NCI-H1092 treated with DMSO at 0.1 percent for 48 hours (cell line): ENCODE measurements at regions not wholly inside any gene's neighbourhood (a gene's known extent, or its start where the extent isn't known, plus 50 kb on each side); places are given as distances from the start of the nearest gene placed in this dataset.

Source experiments
- DNase-seq: peaks from one replicate; lab custom pipeline; 2025; lab: John Stamatoyannopoulos, UW

DNA sequence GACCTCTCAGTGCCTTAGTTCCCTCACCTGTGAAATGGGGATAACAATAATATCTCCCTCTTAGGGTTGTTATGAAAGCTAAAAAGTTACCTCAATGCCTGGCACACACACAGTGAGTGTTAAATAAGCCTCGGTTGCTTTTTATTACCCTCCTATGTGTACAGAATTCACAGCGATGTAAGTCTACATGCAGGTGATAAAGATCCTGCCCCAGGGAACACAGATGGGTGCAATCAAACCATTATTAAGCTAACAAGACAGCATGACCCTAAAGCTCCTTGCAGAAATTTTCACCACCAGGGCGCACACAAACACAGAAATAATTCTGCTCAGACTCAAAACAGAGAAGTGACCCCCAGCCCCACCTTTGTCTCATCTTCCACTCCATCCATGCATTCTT, 261.9 kb downstream of the SNX10 start:
- no peak for DNase-seq

DNA sequence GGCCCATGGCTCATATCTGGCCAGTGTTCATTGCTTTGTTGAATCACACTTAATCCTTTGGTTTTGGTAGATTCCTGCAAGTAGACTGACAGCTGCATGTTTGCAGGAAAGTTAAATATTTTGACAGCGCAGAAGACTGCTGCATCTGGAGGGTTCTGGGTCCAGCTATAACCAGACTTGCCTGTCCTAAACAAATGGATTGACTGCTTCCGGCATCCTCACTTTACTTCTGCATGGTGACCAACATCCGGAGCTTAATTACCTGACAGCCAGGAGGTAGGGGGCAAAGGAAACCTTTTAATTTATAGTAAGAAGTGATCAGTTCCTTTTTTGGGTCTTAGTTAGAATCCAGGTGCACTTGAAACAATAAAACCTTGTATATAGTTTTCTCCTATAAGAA, 263.3 kb downstream of the SNX10 start:
- DNase-seq, result no peak

DNA sequence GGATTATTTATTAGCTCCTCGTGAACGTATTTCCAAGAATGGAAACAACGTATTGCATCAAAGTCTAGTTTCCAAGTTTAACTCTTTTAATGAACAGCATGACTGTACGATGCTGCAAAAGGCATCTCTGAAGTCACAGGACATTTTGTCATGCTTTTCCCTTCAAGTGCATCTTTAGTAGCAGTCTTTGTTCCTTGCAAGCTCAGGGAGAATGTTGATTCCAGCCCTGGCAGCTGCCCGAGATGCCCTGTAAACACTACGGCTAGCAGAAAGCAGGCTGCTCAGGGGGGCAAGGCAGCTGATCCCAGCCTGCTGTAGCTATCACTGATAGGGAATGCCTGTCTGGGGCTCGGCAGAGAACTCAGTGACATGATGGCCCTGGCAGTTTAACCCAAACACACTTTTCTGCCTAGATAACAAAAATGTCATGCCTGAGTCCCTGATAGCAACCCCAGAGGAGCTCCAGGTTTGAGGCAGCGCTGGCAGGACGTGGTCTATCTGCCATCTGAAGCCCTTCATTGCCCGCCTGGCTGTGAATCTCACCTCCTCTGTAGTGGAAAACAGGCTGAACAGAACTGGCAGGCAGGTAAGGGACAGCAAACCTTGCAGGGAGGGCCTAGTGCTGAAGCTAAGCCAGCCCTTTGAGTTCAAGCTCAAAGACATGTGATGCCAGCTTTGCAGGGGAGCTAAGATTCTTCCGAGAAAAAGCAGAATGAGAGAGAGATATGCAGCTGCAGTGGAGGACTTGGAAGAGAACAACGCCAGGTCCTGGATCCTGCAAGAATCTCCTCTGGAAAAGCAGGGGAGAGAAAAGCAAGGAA, 264.6 kb downstream of the SNX10 start:
- peak; percentile 46 for DNase-seq

DNA sequence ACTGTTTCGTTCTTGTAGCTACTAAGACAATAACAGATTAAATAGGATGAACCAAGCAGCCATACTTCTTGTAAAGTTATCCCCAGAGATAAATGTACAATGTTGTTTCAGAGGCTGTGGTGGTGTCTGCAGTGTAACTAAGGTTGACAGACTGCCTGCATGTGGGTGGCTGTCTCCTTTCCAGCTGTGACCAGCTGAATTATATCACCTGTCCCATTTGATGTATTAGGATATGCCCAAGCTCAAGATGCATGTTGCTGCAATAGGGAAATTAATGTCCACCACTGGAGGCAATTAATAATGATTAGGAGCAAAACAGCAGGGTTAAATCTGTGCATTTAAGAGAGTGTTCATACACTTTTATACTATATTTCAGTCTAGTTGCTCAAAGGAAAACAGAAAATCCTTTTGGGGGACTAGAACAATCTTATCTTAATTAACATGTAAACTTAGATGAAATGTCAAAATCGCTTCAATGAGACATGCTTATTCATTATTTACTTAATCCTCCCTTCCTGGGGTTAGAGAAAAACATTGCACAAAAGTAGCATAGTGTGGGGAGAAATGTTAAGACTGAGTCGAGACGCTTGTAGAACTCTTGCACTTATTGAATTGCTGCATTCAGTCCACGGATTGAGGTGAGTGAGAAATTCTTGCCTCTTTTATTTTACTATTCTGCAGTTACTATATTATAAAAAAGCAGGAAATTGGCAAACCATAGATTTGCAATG, 269.0 kb downstream of the SNX10 start:
- no peak for DNase-seq

DNA sequence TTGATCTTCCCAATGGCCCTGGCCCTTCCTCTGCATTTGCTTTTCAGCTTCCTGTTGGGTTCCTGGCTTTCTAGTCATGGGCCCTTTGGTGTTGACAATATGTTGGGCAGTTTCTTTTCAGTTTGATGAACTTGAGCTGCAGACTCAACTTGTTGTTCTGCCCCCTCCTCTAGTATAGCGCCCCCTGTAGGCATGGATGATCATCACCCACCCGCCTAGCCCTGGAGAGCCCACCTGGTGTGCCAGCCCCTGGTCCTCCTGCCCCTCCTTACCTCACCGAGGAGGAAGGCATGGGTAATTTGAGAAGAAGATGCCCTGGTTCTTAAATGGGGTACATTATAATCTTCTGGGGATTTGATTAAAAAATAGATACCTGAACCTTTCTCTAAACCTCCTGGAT, 271.2 kb downstream of the SNX10 start:
- DNase-seq, result no peak

DNA sequence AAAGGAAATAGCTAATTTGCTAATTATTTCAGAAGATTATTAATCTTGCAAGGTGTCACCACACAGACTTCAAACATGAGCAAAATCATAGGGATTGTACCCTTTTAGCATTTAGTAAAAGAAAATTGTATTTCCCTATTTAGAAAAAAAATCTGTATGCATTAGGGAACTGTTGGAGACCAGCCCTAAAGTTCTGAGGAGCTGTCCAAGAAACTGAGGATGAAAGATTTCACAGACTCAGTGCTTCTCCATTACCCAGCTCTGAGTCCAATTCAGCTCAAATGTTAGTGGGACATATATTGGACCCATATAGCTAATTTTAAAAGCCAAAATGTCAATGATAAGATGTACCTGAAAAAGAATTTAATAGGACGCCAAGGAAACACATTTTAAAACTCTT, 271.7 kb downstream of the SNX10 start:
- no peak for DNase-seq

DNA sequence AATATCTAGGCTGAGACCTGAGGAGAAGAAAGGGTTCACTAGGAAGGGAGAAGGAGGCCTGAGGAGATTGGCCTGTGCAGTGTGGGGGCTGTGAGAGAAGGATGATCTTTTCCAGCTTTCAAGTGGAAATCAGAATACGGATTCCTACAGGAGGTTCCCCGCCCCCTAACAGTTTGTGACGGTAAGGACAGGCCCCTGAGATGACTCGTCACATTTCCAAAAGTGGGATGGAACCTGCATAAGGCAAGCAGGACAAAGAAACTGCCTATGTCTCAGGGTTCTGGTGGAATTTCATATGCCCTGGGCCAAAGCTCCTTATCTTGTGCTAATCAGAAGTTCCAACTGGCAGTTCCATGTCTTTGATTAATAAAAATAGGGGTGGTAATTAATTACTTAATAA, 275.6 kb downstream of the SNX10 start:
- no peak for DNase-seq

DNA sequence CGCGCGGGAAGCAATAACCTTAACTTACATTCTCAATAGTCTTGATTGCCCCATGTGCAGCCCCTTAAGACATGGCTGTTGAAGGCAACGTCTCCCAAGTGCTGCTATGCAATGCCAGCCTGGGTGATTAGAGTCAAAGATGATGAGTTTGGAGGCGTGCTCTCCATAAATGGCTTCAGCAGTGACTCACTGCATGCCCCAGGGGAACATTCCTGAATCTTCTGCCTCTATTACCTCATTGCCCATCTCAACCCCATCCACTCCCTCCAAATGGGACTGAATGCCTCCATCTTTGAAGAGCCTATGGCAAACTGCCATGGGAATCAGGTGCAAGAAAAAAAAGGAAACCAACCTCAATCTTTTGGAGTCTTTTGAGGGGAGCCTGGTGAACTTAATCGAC, 282.8 kb downstream of the SNX10 start:
- DNase-seq, result no peak

DNA sequence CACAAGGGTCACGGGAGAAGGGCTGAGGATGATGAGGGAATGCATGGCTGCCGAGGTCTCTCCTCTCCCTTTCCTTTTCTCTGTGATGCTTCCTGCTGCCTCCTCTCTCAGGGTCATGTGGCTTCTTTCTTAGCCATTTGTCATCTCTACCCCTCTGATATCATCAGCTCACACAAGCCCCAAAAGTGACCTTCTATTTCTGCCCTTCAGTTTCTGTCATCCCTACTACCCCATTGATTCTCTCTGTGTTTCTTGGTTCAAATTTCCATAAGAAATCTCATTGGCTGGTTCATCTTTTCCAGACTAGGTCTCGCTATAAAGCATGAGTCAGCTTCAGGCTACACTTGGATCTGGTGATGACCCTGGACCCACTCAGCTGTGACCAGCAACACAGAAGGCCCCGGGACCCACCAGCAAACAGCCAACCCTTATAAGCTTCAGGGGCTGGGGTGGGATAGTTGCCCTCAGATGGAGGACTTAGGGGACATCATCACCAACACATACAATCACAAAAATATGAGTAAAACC, 284.3 kb downstream of the SKAP2 start:
- no peak for DNase-seq

DNA sequence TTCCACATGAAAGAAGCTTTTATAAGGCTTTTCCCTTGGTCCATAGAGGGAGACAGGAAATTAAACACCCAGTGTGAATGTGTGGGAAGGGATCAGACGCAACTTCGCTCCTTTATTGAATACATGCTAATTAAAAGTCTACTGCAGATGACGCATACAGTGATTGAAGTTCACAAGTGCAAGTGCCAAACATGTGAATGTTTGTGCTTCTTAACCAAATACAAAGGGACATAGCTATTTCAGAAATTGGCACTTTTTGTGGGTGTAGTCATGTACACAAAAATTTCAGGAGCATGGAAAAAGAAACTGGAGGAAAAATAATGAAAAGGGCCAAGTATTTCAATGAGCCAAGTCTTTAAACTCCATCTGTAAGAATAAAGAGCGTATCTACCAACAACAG, 283.7 kb downstream of the SKAP2 start:
- no peak for DNase-seq

DNA sequence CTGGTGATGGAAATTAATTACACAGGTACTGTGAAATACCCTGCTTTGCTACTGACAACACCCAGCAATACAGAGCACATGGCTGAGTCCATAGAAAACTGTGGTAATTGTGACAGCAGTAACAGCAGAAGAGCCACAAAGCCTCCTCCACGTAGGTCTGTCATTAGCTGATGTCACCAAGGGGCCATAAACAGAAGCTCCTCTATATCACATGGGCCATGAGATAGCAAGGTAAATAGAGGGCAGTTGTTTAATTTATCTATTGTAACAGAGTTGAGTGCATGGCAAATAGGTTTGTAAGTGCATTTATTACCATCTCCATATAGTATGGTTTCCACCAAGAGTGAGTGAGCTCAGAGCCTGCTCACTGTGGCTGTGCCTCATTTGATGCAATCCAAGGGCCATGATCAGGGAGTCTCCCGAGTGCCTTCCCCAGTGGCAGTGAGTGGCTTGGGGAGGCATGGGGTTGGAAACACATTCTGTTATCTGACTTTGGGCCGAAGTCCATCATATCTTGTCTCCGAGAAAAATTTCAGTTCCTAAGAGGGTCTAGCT, 281.2 kb downstream of the SKAP2 start:
- DNase-seq, result peak; percentile 92

DNA sequence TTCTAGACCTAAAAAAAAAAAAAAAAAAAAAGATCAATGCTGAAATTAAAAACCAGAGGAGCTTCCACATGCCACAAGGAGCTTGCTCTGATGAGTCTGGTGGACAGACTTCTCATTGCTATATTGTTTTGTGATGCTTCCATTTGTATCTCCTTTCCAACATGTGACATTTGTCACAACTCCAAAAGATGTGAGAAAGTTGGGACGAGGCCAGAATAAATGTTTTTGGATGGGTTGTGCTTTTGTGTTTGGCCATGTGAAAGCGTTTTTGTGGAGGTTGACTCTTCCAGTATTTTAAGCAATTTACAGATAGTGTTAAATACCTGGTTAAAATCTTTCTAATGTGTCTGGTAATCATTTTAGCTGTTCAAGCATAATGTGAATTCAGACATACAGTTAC, 280.1 kb downstream of the SKAP2 start:
- peak; percentile 89 for DNase-seq

DNA sequence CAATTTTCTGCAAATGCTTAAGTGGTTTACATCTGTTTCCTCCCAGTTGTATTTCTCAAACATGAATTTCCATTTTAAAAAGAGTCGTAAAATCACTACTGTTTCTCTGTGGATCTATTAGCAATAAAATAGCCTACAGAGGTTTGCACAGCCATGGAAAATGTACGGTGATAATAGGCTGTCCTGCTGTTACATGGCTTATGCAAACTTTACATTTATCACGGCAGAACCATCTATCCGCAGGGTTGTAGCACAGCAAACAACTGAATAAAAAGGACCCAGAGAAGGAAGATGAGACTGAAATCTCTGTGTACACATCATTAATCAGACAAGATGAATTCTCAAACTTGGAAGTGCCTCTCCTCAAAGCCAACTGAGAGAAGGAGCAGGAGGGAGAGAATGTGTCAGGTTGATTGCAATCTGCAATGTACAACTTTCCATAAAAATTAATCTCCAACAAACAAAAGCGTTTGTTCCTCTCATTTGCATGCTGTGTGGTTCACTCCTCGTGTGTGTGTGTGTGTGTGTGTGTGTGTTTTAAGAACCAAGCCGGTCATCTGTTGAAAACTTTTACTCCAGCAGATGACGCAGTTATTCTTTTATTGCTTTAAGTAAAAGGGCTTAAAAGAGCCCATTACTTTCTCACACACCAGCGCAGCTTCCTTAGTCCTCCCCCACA, 279.3 kb downstream of the SKAP2 start:
- peak; percentile 98 for DNase-seq

DNA sequence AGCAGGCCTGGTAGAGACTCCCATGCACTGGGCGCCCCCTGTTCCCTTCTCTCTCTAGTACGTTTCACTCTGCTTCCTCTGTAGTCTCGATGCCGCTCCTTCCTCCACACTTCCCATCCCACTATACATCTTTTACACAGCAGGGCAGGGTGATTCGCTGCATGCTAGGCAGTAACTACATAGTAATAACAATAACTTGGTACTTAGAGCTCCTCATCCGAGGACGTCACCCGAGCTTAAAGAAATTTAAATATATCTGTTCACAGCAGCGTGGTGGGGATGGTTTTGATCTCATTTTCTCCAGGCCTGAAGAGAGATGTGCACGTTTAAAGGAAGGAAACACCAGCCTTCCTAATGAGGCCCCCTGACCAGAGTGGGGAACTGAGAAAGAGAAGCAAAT, 276.9 kb downstream of the SKAP2 start:
- no peak for DNase-seq

DNA sequence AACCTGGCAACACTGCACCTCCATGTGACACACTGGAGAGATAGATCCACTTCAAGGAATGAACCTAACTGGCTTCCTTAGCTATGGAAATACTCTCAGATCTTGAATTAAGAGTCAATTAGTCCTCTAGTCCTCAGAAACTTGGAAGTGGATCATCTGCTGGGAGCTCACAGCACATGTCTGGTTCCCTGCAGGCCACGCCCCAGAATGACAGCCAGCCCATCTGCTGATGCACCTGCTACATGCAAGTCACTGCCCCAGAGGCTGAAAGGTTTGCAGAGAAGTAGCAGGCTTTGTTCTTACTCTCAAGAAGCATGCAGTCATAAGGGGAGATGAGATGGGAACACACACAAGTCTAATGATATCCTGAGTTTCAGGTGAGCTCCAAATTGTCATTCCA, 275.9 kb downstream of the SKAP2 start:
- no peak for DNase-seq

DNA sequence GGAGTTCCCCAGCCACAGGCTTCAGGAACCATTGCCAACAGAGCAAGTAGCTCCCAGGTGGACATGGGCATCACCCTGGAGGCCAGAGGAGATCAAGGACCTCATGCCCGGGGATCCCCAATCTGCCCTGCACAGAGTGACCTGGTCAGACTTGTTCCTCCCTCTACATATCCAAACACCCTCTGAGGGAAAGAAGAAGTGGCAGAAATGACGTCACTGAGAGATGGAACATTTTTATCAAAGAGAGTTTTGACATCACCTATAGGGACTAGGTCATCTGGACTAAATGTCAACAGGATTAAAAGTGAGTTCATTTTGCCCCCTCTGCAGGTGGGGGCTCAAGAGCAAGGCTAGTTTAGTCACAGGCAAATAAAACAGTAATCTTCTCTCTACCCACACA, 273.7 kb downstream of the SKAP2 start:
- DNase-seq, result no peak

DNA sequence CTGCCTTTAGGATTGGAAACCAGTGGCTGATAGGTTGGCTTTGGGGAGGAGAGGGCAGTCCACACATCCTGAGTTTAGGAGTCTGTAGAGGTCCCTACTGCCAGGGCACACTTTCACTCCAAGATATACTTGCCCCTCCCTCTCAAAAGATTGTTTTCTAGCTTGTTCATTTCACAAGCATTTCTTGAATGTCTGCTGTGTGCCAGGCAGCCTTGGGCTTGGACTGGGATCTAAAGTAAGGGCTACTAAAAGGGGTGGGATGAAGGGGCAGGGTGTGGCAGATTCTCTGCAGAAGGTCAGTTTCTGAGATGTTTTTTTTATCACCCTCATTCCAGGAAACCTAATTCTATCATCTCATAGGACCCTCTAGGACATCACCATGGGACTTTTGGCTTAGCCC, 272.4 kb downstream of the SKAP2 start:
- DNase-seq, result no peak

DNA sequence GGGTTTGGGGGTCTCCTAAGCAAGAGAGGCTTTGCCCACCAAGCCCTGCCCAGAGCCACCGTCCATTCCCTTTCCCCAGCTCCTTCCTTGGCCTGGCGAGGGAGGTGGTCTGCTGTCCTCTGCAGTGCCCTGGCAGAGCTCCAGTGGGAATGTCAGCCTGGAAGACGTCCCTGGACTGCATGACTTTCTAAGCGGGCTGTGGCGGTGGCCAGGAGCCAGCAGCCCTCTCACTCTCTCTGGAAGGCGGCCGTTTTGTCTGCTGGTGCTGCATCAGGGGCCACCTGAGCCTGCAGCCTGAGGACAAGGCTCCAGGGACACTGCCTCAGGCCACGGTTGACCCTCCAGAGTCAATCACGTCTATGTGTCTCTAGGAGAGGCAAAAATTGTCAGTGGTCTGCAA, 271.0 kb downstream of the SKAP2 start:
- DNase-seq, result peak; percentile 78

DNA sequence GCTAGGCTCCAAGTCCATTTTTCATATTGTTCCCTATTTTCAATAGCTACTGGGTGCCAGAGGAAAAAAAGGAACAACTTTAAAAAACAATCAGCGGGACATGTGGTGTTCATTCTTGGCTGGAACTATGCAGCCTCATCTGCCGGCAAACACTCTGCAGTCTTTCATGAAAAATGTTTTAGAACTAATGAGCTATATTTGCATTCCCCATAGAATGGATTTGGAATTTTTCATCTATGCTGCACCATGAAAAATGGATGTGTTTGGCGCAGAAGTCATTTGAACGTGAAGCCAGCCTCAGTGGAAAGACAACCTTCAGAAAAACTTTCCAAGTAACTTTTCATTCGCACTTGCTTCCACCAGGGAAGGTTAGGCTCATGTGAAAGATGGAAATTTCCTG, 270.5 kb downstream of the SKAP2 start:
- no peak for DNase-seq

DNA sequence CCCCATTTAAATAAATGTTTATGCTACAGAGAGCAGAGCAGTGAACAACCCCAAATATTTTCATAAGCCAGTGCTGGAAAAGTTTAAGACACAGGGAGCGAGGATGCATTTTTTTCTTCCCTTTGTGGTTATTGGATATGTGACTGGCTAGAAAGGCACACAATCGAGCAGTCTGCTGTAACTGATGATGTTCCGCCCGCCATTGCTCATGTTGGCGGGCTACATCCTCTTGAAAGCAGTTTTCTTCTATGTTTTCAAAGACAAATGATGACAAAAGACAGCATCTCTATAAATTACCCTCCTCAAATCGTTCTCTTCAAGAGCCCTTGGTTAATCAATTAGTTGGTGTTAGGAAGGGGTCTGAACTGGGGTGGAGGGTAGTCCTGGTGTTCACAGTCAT, 269.8 kb downstream of the SKAP2 start:
- no peak for DNase-seq

DNA sequence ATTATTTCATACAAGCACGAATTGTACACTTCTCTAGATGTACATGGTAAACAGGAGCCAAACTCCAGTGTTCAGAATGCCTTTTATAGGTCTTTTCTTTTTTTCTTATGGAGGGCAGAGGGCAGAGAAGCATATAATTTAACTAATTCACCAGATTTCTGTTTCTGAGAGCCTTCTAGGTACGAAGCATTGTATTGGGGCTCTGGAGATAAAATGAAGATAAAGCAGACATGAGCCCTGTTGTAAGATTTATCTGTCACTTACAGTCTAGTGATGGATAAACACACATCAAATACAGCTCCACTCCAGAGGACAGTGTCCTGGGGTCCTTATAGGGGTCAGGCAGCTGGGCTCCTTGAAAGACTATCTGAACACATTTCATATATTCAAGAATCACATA, 265.5 kb downstream of the SKAP2 start:
- no peak for DNase-seq

DNA sequence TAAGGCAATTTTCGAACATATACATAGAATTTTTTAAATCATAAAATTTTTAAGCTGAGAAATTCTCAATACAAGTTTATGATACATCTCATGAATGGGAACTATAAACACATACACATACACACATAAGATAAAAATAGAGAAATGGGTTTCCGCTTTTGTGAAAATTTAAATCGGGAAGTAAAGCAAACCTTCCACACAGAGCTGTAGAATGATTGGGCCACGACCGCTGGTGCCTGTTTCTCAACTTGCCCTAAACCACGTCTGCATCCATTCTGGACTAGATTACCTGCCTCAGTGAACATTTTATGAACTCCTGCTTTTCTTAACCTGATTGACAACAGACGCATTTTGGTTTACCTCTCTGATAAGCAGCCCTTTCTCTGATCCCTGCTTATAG, 264.4 kb downstream of the SKAP2 start:
- no peak for DNase-seq

DNA sequence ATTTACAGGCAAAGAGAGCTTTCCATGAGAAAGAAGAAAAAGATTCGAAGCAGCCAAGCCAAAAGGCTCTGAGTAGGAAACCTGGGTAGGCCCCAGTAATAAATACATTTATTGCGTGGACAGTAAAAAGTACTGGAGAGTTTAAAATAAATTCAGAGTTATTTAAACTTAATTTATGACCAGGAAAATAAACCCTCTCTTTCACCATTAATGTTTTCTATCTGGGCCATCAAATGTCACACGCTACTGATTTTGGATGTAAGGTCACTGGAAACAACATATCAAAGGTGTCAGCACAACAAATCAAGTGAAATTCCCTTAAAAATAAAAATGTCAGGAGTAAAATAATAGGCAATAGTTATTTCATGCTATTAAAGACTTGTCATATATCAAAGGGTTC, 264.0 kb downstream of the SKAP2 start:
- no peak for DNase-seq
